HG03095 (cell line): ENCODE measurements at regions not wholly inside any gene's neighbourhood (a gene's known extent, or its start where the extent isn't known, plus 50 kb on each side); places are given as distances from the start of the nearest gene placed in this dataset.
A peak's percentile ranks its signal among the peaks of the same experiment; 100 is the strongest.

ENCODE experiments used
- ATAC-seq: cut with Tn5 transposase; IDR thresholded peaks from one replicate; pipeline ENCODE4 v1.9.1; 2021; ENCODE audit warnings: moderate library complexity; ENCODE audit not compliant: unreplicated experiment

DNA sequence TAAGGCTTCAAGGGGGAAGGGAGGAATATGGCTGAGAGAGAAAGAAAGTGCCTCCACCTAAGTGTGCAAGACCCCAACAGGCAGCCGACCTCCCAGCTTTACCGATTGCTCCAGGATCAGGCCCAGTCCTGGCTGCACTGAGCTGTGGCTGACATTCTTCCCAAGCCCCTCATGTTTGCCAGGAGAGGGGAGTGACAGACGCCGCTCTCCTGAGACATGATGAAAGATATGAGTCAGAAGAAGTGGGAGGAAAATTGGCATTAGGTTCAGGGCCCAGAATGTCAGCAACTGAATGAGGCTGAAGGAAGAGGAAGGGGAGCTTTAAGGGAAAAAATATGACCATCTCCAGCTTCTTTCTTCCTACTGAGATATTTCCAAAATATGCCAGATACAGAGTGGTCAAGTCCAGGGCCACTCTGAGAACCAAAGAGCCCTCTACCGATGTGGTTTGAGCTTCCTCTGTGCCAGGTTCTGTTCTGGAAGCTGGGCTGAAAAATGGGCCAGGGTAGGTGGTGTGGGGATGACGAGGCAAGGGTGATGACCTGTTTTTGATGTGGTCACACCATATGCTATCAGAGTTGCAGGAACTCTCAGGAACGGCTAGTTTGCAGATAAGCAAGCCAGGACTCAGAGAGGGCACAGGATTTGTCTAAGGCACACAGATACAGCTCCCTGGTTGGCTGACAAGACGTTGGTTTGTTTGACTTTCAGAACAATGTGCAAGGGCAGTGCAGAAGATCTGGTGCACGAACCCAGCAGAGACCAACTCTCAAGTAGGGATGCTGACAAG, 176.7 kb downstream of the SOX9 start:
- no peak for ATAC-seq

DNA sequence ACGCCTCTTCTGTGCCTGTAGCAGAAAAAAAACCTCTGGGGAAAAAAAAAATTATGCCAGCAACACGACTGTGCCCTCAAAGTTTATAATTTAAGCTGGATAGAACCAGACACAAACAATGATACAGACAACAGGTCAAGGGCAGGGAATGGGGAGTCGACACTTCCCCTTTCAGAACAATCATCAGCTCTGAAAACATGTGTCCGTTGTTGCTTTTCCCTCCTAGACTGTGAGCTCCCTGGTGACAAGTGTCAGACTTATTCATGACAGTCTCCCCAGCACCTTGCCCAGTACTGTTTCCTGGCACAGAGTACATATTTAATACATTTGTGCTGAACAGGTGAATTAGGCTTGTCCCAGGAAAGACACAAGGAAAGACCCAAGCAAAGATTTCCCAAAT, 178.3 kb downstream of the SOX9 start:
- ATAC-seq: no peak

DNA sequence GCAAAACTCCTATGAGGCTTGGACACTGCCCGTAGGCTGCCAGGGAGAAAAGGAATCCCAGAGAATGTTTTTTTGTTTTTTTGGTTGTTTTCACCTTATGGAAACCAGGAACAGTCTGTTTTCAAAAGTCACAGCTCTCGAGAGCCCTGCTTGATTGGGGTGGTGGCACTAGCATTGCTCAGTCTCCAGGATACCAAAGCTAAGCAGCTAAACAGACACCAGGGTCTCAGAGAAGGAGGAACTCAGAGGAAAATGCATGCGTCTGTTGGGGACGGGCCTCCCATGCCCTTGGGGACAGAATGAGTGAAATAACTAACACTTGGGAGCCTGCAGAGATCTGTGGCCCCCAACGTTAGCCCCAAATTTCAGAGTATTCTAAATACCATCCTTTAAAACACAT, 178.8 kb downstream of the SOX9 start:
- no peak for ATAC-seq

DNA sequence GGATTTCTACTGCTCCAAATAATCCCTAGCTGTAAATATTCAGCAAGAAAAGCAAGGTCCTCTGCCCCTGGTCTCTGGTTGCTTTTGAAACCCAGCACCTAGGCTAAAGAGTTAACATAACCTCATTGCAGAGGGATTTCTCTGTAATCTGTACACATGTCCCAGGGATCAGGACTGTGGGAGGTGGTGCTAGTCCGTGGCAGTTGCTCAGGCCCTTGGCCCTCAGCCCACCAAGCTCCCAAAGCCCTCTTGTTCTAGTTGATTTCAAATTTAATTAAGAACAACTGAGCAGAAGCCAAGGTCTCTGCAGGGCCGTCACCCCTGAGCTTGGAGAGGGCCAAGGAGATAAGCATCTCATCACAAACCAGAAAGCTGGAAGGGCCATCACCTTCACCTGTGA, 181.1 kb downstream of the SOX9 start:
- ATAC-seq: no peak

DNA sequence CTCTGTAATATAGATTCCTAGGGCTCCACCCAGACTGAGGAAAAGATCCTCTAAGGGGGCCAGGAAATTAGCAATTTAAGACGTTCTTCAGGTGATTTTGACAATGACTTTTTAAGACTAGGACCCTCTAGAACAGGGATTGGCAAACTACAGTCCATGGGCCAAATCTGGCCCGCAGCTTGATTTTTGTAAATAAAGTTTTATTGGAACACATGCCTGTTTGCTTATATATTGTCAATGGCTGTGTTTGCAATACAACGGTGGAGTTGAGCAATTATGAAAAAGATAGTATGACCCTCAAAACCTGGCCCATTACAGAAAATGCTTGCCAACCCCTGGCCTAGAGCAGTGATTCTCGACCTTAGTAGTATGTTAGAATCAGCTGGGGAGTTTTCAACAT, 181.9 kb downstream of the SOX9 start:
- ATAC-seq: no peak

DNA sequence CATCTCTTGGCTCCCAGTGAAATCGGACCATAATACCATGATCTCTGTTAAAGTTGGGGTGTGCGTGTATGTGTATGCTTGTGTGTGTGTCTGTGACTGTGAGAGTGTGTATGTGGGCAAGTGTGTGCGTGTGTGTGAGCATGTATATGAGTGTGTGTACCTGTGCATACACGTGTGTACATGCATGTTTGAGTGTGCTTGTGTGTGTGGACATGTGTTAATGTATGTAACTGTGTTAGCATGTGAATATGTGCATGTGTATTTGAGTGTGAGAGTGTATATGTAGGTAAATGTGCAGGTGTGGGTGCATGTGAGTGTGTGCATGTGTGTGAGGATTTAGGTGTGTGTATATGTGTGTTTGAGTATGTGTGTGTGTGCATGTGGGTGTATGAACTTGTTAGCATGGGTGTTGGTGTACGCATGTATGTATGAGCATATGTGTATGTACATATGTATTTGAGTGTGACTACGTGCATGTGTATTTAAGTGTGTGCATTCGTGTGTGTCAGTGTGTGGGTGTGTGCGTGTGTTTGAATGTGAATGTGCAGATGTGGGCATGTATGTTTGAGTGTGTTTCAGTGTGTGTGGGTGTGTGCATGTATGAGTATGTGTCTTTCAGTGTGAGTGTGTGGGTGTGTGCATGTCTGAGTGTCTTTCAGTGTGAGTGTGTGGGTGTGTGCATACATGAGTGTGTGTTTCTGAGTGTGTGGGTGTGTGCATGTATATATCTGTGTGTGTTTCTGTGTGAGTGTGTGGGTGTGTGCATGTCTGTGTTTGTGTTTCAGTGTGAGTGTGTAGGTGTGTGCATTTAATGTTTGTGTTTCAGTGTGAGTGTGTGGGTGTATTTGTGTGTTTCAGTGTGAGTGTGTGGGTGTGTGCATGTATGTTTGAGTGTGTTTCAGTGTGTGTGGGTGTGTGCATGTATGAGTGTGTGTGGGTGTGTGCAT, 183.2 kb downstream of the SOX9 start:
- no peak for ATAC-seq

DNA sequence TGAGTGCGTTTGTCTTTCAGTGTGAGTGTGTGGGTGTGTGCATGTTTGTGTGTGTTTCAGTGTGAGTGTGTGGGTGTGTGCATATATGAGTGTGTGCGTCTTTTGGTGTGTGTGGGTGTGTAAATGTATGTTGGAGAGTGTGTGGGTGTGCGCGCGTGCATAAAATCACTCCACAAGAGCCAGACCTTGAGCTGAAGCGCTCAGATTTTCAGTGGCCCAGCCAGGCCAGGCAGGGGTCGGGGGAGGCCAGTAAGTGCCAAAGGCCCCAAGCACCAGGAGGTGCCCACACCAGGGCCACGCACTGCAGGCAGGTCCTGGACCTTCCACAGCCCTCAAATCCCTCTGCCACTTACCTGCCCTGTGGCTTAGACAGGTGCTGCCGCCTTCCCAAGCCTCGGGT, 184.0 kb downstream of the SOX9 start:
- ATAC-seq: no peak

DNA sequence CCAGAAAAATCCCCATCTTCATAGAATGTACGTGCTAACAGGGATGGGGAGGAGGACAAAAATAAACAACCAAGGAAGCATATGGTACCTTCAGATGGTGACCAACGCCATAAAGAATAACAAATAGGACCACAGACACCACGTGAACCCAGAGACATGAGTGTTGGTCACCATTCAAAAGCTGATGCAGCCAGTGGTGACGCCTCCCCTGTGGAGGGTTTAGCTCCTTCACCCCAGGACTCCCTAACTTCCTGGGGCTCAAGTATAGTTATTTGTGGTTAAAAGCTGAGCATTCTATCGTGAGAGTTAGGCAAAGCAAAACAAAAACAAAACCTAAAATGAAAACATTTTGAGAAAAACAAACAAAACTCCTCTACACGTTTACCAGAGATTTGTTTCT, 184.7 kb downstream of the SOX9 start:
- no peak for ATAC-seq

DNA sequence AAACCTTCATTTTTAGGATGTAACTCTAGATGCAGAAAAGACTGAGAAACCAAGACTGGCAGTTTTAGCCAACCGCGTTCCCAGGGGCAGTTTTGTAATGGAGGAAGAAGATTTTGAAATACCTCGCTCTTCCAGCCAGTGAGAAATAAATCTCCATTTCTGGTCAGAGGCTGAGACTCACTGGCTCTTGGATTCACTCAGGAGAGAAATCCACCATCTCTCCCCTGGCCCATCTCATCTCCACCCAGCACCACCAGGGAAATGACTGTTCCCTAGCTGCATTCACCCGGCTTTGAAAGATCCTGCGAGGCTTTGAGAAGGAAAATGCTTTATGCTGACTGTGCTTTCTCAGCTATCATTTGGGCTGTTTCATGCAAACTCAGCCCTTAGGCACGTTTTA, 185.2 kb downstream of the SOX9 start:
- no peak for ATAC-seq

DNA sequence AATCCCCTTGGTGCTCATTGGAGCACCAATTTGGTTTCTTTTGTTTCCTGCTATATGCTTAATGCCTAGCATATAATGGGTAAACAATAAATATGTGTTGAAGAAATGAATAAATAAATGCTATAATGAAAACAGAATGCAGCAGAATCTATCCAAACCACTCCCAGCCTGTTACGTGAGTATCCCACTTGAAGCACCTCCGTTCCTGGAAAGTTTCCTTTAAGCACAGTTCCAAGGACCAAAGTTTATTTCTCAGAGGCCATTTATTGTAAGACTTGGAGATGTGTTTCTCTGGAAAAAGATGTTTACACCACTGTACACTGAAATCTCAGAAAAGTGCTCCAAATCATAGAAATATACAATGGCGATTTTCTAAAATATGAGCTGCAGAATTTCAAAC, 187.0 kb downstream of the SOX9 start:
- ATAC-seq: no peak

DNA sequence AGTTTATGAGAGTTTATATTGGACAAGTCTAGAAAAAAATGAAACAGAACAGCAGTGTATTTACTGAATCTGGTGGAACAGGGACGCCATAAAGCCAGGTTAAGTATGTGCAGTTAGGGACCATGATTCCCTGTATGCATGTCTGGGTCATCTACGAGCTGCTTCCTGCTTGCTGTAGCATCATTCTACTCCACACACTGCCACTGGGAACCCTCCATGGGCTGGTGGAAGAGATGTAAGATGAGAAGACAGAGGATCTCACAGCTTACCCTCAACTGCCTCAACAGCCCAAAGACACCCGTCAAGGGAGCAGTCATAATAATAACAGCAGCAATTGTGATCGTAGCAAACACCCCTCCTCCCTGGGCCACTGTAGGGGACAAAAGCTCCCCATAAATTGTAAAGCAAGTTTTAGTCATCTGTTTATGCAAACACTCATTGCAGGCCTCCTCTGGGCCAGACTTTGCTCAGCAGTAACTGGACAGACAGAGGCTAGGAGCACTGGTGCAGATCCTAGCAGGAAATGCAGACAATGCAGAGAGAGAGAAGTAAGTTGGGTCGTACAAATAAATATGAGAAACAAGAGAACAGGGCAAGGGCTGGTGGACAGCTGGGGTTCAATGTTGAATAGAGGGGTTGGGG, 188.0 kb downstream of the SOX9 start:
- ATAC-seq: no peak

DNA sequence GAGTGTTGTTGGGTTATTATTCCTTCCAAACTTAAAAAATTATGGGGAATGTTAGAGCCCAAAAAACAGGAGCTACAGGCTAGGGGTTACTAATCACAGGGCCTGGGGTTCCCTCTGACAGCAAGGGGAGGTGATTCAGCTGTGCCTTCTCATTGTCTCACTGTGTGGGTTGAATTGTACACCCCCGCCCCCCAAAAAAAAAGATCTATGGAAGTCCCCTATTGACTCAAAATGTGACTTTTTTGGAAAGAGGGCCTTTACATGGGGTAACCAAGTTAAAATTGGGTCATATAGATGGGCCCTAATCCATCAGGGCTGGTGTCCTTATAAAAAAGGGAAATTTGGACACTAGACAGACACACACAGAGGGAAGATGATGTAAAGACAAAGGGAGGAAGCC, 190.2 kb downstream of the SOX9 start:
- no peak for ATAC-seq

DNA sequence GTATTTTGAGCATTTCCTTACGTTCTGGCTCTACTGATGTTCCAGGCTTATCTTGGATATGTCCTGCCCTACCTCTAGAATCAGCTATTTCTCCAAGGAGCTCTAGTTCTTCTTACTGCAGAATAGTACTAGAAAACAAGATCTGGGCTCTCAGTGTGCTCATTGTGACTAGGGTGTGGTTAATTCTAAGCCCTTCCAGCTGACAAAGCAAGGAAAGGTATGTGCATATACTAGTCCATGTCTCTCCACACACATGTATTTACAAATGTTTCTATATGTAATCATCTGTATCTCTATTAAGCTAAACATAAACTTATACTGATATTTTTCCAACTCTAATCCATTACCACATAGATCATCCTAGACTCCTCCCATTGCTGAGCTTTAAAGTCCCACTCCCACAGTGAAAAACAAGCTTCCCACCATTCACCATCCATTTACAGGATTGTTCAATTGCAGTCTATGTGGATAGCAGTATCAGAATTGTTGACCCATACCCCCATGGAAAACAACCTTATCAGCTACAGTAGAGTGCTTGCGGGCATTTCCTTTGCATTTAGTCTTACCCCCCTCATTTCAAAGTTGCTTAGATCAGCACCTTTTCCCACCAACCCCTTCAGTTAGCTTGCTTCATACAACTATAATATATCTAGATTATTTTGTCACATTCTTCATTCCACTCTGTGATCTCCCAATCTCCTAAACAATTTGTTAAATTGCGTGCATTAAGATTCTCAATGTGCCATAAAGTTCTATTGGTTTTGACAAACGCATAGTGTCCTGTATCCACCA, 194.5 kb downstream of the SOX9 start:
- no peak for ATAC-seq

DNA sequence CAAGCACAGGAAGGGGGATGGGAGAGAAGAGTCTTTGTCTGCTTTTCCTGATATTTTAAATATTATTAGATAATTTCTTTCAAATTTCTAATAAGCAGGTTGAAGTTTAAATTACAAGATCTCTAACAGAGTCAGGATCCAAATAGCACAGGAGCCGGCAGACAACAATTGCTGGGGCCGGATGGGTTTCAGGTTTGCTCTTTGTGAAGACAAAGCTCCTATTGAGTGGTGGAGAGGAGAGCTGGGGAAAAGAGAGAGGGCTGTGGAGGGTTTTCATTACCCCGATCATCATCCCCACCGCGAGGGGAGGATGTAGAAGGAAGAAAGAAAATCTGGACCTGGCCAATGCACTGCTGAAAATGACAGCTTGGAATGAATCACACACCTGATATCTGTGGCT, 197.3 kb downstream of the SOX9 start:
- no peak for ATAC-seq

DNA sequence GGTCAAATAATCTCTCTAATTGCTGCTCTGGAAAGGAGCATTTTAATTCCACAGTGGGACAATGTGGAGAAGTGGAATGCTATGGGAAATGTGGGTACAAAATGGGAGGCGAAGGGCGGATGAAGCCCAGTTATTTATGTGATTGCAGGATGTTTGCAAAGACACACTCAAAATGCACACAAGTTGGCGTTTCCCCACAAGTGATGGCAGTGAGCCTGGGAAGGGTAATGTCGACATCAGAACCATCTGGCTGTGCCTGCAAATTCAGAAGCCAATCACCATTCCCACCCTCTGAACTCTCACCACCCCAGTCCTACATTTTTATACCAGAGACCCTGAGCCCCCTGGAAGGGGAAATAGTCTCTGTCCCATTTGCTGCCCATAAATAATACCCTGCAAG, 201.1 kb downstream of the SOX9 start:
- no peak for ATAC-seq

DNA sequence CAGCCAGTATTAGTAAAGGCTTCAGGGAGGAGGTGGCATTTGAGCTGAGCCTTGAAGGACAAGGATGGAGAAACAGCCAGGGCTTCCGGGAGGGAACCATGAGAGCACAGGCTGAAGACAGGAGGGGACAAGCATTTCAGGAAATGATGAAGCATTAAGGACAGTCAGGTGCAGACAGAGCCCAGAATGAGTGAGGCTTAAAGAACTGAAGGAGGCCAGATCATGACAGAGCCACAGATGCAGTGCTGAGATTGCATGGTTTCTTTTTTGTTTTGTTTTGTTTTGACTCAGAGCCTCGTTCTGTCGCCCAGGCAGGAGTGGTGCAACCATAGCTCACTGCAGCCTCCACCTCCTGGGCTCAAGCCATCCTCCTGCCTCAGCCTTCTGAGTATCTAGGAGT, 211.5 kb downstream of the SOX9 start:
- ATAC-seq: peak; percentile 86

DNA sequence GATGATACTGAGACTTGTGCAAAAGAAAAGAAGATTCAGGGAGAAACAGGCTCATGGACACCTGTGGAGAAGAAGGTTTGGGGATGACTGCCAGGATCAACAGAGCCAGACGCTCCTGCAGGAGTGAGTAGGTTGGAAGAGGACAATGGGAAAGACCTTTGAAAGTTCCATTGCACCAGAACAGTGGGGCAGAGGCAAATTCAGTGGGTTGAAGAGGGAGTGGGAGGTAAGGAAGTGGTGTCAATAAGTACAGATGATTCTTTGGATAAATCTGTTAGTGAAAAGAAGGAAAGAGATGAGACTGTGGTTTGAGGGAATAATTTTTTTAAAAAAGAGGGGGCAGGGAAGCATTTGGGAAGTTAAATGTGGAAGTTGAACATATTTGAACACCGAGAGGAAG, 212.8 kb downstream of the SOX9 start:
- no peak for ATAC-seq

DNA sequence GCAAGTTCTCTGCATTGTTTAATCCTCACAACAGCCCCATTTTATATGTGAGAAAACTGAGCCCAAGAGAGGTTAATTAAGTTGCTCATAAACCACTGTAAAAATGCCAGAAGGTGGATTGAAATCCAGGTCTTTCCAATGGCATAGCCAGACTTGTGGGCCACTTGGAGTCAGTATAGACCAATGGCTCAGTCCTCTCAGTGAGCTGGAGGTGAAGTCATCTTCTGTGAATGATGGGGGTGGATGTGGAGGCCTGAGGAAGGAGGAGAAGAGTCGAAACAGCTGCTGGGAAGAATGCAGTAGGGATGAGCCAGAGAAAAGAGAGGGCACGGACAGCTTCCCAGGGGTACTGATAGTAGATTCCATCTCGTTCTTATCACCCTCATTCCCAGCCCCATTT, 213.4 kb downstream of the SOX9 start:
- ATAC-seq: no peak

DNA sequence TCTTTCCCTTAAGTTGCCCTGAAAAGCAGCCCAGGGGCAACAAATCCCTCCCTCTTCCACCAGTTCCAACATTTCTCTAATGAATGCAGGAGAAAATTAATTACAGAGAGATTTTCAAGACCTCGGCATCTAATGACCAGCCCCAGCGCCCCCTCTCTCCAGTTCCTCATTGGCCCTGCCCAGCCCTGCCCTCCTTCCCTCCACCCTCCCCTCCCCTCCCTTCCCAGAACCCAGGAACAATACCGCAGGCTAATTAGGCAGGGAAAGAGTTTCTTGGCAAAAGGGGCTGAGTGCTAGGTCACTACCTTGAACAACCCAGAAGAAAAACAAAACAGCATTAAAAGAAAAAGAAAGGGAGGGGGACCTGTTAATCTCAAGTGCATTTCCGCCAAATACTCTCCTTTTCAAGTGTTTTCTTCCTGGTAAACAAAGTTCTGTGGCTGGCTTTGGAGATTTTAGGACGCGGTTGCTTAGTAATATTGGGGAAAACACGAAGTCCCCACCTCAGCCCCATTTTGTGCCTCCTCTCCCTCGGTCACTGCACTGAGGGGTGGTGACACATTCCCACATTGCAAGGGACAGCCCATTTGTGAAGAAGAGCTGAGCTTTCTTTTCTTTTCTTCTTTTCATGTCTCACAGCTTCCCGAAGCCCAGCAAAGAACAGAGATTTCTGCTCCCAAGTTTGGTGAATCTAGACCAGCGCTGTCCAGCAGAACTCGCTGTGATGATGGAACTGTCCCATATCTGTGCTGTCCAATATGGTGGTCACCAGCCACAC, 215.4 kb downstream of the SOX9 start:
- no peak for ATAC-seq

DNA sequence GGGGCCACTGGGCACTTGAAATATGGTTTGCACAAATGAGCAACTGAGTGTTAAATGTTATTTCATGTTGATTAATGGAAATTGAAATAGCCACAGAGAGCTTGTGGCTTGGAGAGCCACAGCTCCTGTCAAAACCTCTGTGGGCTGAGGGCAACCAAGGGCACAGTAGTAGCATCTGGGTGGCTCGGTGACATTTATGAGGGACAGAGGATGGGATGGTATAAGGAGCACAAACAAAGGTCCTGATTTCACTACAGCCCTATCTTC, 215.9 kb downstream of the SOX9 start:
- ATAC-seq: no peak
